Stimulated activated CD8-positive, alpha-beta memory T cell treated with anti-CD3 and anti-CD28 coated beads, Interleukin-2, amount 100 ng/mL, for 1 hour (primary cell): ENCODE measurements at regions not wholly inside any gene's neighbourhood (a gene's known extent, or its start where the extent isn't known, plus 50 kb on each side); places are given as distances from the start of the nearest gene placed in this dataset.
"Not testable (repeated sequence)": the region's sequence is repeated elsewhere in the genome, so short reads cannot be mapped to it uniquely, and the experiment has no call there.

Source experiments
- DNase-seq, 2 donors: peaks; one replicate each; pipeline ENCODE4 v3.0.0-alpha.2; 2020; ENCODE audit warnings: low read depth in 2 of 2

DNA sequence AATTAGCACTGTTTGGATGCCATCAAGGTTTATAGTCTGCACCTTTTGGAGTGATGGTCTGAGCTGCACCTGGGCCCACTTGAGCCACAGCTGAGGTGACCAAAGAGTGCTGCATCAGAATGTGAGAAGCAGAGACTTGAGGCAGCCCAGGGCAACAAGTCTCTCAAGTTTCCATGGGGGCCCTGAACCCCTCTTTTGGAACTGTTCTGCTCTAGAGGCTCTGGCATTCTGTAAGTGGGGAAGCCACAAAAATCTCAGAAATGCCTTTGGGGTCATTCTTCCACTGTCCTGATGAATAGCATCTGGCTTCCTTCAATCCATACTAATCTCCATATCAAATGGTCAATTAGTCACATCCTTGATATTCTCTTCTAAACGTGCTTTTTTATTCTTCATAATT is 298.4 kb upstream of the MAOA start:
- no peak for DNase-seq

DNA sequence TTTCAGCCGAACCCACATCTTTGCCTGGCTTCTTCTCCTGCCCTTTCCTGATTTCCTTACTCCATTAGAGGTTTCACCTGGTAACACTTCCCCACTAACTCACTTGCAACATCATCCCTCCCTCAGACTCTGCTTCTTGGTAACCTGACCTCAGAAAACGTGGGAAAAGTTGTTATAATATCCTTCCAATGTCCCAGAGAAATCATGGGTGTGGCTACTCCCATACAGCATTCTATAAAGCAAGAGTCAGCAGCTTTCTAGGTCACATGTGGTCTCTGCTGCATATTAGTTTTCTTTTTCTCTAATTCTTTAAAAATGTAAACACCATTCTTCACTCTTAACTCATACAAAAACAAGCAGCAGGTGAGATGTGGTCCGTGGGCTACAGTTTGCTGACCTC is 283.1 kb upstream of the MAOA start:
- no peak for DNase-seq

DNA sequence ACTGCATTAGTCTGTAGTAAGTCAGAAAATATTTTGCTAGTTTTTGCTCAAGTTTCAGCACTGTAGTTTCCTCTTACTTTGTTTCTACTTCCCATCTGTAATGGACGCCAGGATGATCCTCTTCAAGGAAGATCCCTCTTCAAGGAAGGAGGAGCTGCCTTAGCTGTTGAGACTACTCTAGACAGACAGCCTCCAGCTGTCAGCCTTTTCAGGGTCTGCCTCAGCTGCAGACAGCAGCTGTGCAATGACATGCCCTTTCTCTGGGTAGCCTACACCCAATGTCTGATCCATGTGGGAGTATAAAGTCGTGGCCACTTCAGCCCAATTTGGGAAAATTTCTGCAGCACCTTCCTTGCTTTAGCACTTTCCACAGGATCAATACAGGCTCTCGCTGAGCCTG is 281.0 kb upstream of the MAOA start:
- DNase-seq = no peak

DNA sequence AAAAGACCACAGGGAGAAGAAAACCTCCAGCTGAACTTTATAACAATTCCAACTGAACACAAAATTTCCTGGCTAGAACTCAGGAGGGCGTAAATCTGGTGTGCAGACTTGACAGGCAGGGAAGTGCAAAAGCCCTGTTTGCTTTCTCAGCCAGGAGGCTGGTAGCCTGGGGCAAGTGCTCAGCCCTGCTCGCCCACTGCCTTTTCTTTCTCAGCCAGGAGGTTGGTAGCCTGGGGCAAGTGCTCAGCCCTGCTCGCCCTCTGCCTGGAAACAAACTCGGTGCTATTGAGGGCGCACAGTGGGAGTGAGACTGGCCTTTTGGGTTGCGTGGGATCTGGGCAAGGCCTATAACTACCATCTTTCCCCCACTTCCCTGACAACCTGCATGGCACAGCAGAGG is 275.4 kb upstream of the MAOA start:
- DNase-seq = no peak

DNA sequence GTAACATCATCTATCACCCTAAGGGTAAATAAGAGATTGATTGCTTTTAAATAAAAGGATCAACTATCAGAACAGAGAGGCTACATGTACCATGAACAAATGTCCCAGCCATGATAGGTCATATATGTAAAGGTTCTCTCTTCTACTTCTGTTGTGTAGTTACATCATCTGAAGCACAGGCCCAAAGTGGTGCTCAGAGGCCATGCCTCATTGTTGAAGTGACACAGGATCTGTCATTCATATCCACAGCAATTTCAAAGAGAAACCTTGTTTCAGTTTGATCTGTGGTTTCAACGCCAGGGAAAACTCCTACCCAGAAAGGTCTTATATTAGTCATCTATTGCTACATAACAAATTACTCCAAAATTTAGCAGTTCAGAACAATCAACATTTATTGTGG is 269.2 kb upstream of the MAOA start:
- no peak for DNase-seq

DNA sequence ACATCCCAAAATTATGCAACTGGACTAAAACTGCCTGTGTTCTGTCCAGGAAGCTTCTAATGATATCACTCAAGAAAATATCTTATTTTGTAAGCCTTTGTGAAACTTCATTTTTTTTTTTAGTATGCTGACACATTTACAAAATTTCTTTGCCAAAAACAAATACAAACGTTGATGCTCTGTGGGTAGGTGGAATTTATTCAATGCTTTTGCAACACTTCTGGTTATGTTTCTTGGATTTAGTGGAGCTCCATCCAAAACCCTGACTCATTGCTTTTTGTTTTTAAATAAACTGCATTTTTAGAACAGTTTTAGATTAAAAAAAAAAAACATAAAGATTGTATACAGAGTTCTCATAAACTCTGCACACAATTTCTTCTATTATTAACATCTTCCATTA is 250.9 kb upstream of the MAOA start:
- DNase-seq = no peak

DNA sequence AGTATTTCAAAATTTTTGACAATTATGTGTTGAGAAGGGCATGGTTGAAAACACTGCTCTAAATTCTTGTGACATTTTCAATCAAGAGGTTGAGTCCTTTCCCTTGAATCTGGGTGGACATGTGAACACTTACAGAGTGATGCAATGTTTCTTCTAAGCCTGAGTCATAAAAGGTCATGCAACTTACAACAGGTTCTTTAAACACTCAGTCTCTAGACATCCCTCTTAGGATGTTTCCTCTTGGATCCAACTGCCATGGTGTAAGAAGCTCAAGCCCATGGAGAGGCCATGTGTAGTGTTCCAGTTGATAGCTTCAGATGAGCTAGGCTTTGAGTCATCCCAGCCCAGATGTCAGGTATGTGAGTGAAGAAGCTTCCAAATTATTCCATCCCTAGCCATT is 232.2 kb upstream of the MAOA start:
- DNase-seq = no peak

DNA sequence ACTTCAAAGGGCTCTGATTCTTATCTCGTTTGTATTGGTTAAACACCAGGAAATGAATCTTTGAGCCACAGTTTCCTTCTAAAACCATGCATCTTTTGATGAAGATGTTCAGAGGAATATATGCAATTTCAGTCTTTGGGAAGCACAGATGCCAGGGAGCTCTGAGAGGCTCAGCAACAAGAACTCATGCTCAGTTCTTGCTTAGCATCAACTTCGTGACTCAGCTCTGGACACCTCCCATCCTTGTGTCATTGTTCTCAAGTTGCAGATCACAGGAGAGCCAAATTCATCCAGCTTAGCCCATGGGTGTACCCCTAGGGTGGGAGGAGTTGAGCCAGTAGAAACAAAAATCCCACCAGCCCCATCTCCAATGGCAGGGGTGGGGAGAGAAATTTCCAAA is 219.6 kb upstream of the MAOA start:
- DNase-seq = no peak

DNA sequence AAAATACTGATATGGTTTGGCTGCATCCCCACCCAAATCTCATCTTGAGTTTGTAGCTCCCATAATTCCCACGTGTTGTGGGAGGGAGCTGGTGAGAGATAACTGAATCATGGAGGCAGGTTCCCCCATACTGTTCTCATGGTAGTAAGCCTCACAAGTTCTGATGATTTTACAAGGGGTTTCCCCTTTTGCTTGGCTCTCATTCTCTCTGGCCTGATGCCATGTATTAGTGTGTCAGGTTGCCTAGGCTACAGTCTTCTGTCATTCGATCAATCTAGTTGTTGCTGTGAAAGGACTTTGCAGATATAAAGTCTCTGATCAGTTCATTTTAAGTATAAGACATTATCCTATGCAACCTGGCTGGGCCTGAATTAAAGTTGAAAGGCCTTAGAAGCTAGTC is 209.3 kb upstream of the MAOA start:
- DNase-seq = no peak

DNA sequence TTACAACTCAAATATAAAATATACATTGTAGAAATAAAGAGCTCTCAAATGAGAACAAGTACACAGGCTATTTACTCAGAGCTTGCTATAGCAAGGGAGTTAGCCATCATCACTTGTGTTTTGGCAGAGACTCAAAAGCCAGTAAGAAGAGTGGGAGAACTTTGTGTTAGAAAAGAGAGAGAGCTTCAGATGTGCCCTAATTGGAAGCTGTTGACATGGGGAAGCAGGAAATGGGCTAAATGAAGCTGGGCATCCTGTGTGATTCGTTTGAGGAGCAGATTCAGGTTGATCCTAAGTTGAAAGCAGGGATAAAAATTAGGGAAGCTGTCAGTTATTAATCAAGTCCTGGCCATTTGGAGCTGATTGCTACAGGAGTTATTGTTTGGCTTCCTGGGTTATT is 207.4 kb upstream of the MAOA start:
- no peak for DNase-seq

DNA sequence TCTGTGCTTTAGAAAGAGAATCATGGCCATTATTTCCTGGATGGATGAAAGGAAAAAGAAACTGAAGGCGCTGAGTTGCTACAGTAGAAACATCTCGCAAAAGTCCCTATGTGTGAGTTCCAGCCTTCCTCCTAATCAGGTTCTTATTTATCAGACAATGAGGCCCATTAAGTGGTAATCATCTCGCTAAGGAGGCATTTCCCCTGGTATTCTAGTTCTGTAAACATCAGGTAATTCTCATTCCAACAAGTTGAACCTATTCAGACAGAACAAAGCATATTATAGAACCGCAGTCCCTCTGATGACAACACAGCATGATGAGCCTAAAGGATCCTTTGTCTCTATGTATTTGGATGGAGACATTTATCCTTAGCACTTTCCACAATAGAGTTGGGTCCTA is 205.7 kb upstream of the MAOA start:
- no peak for DNase-seq

DNA sequence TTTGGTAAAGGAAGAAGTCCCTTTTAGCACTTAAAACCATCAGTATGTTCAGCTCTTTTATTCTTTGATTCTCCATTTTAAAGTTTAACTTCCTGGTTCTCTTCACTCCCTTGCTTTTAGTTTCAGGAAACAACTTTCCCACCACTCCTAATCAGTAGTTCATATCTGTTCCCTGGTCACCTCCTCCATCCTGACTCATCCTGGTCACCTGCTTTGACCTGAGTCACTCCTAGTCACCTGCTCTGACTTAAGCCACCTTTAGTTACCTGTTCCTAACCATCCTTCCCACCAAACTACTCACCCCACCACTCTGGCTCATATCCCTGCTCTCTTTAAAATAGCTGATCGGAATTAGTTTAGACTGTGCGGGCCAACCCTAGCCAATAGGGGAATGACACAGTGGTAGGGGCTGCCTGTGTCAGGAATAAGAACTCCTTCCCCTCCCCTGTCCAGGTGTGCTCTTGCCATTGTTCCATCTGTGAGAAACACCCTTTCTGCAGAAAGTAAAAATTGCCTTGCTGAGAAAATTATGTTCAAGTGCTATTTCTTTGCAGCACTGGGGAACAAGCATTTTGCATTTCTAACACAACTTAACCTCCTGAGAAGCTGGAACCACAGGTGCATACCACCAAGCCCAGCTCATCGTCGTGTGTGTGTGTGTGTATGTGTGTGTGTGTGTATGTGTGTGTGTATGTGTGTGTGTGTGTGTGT is 204.0 kb upstream of the MAOA start:
- not testable (repeated sequence) for DNase-seq

DNA sequence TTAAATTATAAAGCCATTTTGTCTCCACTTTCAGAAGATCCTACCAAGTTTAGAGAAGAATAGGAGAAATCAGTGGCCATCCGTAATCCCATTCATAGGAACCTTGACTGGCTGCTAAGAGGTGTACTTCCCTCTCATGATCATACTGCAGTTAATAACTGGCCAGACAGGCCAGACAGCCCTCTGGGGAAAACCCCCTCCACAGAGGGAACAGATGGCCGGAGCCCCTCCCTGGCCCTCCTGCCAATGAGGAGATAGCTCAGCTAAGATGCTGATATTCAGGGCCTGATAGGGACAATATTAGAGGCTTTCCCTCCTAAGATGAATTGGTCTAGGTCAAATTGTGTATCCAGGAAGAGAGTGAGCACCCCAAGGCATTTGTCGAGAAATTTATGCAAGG is 200.0 kb upstream of the MAOA start:
- no peak for DNase-seq

DNA sequence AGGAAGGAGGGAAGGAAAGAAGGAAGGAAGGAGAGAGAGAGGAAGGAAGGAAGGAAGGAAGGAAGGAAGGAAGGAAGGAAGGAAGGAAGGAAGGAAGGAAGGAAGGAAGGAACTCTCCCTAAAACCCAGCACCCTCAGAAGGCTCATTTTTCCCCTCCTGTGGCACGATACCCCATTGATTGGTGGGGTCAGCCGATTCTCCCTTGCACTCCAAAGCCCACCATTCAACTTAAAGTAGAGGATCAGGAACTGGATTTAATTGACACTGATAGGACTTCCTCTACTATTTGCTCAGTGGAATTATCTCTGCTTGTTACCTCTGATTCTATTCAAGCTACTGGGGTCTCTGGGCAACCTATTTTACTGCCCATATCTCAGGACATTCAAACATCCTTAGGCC is 199.2 kb upstream of the MAOA start:
- no peak for DNase-seq

DNA sequence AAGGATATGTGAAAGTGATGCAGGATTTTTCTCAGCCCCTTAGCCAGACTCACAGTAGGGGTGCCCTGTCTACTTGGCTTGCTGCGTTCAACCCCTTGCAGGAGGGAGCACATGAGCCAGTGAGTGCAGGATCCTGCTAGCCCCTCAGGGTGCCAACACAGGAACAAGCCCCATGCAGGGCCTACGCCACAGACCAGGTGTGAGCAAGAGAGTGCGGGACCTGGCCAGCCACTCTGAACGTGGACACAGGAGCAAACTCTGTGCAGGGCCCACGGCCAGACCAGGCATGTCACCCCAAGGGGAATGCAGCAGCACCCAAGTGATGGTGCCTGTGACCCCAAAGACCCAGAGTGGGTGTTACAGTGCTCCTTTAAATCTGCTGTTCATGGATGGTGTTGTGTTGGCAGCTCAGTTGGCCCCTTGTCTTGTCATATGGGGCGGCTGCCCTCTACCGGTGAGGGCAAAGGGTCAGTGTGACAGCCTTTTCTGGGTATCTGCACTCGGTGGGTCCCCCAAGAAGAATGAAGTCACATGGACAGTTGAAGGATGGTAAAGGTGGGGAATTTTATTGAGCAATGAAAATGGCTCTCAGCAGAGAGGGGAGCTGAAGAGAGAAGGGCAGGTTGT is 188.4 kb upstream of the MAOA start:
- no peak for DNase-seq

DNA sequence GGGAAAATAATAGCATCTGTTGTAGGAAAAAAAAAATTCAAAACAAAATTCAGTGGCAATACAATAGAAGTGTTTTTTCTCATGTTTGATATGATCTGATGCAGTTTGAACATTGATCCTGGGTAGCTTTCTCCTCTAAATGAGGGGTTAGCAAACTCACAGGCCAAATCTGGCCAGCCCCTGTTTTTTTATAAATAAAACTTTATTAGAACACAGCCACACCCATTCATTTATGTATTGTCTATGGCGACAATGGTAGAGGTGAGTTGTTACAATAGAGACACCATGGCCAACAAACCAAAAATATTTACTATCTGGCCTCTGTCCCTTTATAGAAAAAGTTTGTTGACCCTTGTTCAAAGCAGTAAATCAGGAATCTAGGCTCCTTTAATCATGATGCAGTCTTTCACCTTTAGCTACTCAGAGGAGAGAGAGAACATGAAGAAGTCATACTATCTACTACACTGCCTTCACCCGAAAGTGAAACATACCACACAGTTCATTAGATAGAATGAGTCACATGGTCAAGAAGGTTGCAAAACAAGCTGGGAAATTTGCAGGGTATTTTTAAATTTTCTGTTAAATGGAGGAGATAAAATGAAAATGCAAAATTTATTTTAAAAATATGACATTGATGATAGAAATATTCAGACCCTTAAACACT is 186.6 kb upstream of the MAOA start:
- DNase-seq = no peak

DNA sequence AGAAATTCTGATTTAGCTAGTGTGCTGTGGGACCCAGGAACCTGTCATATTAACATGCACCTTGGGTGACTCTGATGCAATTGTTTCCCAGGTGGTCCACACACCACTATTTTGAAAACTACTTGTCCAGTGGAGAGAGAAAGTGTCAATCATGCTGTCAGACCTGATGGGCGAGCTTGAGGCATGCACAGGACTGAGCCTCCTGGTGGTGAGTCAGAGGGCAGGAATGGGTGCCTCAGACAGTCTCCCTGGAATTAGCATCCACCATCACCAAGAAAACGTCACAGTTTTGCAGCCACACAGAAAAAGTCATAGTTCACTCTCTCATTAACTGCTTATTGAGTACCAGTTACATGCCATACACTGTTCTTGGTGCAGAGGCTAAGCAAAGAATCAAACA is 181.8 kb upstream of the MAOA start:
- no peak for DNase-seq

DNA sequence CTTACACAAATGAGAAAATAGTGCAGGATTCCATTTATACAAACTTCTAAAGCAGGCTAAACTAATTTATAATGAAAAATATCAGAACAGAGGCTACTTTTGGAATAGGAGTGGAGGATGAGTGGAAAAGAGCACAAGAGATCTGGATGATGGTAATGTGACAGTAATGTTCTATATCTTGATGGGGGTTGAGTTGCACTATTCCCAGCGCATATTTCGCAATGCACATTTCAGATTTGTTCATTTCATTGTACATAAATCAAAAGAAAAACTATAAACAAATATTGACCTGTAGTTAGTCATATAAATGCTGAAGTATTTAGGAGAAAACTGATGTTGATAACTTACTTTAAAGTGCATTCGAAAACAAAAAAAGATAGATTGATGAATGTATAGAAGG is 177.0 kb upstream of the MAOA start:
- DNase-seq = no peak

DNA sequence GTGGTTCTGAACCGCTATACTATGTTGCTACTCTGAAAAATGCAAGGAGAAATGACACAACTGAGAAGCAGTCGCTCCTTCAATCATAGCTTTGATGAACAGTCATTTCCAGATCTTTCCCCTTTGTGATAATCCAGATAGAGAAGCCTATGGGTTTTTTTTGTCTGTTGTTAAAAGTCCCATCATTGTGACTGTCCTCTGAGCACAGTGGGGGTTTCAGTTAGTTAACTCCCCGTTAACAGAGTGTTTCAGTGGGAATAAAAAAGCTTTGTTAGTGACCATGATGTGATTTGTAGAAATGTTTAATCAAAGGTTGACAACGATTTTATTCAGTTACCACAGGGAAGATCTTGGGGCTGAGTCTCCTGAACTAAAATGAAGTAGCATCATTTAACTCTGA is 176.2 kb upstream of the MAOA start:
- DNase-seq = no peak

DNA sequence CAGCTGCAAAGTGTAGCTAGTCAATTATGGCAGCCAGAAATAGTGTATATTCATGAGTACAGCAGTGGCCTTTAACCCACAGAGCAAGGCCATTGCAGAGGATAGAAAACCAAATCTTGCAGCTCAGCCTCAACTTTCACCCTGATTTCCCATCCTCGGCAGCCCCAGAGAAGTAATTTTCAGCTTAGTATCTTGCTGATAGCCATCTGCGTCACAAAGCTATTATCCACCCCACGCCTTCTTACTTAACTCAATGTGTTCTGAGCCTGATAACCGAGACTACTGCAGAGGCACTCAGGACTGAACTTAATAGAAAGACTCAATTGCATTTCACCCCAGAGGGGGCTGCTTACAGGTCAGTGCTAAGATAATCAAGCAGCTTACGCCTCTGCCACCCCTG is 174.5 kb upstream of the MAOA start:
- DNase-seq = no peak

DNA sequence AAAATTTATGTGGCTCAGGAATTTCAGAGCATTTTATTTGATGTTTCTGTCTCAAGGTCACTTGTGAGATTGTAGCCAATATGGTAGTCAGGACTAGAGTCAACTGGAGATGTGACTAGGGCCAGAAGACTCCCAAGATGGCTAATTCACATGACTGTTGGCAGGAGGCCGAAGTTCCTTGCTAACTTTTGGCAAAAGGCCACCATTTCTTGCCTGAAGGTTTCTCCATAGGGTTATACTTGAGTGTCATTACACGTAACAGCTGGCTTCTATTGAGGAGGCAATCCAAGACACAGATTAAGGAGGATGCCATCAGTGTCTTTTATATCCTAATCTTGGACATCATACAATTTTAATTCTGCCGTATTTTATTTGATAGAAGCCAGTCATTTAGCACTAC is 162.3 kb upstream of the MAOA start:
- DNase-seq = no peak

DNA sequence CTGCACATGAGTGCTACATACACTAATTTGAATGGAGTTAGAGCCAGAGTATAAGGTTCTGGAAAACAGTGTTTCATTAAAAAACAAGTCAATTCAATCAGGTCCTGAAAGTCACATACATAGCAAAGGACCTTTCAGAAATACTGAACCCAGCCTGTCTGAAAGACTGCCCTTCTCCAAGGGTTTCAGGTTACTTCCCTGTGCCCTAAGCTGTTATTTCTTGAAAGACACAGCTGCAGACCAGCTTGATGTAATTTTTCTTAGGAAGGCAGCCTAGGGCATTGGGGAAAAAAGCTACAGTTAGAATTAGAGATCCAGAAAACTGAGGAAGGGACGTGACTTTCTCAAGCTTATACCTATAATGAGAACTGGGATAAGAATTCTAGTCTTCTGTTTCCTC is 155.9 kb upstream of the MAOA start:
- no peak for DNase-seq

DNA sequence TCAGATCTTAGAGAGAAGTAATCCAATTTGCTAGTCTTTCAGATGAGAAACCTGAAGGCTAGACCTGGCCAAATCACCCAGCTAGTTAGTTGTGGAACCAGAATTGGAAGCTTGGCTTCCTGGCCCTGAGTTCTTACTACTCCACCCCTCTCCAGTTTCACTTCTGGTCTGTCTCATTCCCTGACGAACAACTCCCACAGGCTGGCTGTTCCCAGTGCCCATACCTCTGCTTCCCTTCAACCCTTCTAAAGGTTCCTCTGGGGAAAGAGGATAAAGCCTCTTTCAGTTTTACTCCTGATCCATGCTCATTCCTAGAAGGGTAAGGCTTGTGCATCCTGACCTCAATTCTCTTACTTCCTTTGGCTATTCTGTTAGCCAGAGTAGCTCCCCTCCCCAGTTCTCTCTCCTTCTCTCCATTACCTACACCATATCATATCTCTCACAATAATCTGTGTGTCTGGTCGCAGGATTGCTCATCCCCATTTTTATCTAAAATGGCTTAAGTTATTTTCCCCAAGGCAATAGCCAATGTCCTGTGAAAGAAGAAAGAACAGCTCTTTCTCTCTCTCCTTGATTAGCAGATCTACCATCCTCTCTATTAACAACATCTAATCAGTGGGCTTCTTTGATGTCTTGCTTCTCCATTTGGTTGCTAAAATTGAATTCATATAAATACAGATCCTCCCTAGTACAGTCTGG is 155.0 kb upstream of the MAOA start:
- DNase-seq = no peak
